H9 (cell line): ENCODE measurements at regions not wholly inside any gene's neighbourhood (a gene's known extent, or its start where the extent isn't known, plus 50 kb on each side); places are given as distances from the start of the nearest gene placed in this dataset.

ENCODE experiments used
- DNase-seq: peaks from one replicate; pipeline ENCODE4 v3.0.0-alpha.2; 2017
- H2AFZ ChIP-seq: one replicate; pipeline ENCODE4 v1.6.1; 2013; ENCODE audit warnings: mild to moderate bottlenecking, low read length, control low read depth, moderate library complexity
- H2AK5ac ChIP-seq: 2 replicates; pipeline ENCODE4 v1.6.1; 2013; ENCODE audit warnings: low read length, control low read depth, mixed read lengths; ENCODE audit not compliant: insufficient read length
- H2BK120ac ChIP-seq: one replicate; pipeline ENCODE4 v1.6.1; 2013; ENCODE audit warnings: low read depth, mild to moderate bottlenecking, low read length, control low read depth, inconsistent platforms; ENCODE audit not compliant: poor library complexity, severe bottlenecking
- H2BK12ac ChIP-seq: 2 replicates; pipeline ENCODE4 v1.6.1; 2013; ENCODE audit warnings: low read length, control low read depth, mixed read lengths, low read depth; ENCODE audit not compliant: insufficient read length
- H2BK15ac ChIP-seq: 2 replicates; pipeline ENCODE4 v1.6.1; 2013; ENCODE audit warnings: low read depth, low read length, control low read depth
- H2BK20ac ChIP-seq: one replicate; pipeline ENCODE4 v1.6.1; 2013; ENCODE audit warnings: low read depth, mild to moderate bottlenecking, low read length, control low read depth, inconsistent platforms; ENCODE audit not compliant: poor library complexity, severe bottlenecking
- H2BK5ac ChIP-seq: 2 replicates; pipeline ENCODE4 v1.6.1; 2013; ENCODE audit warnings: low read length, control low read depth, mixed read lengths; ENCODE audit not compliant: insufficient read length
- H3K14ac ChIP-seq: 2 replicates; pipeline ENCODE4 v1.6.1; 2013; ENCODE audit warnings: low read length, control low read depth; ENCODE audit not compliant: insufficient read depth
- H3K18ac ChIP-seq: 2 replicates; pipeline ENCODE4 v1.6.1; 2013; ENCODE audit warnings: low read depth, mild to moderate bottlenecking, mixed read lengths, low read length, control low read depth; ENCODE audit not compliant: insufficient read length
- H3K23ac ChIP-seq: 2 replicates; pipeline ENCODE4 v1.6.1; 2013; ENCODE audit warnings: low read length, control low read depth, mixed read lengths, low read depth; ENCODE audit not compliant: insufficient read length
- H3K23me2 ChIP-seq: 2 replicates; pipeline ENCODE4 v1.6.1; 2013; ENCODE audit warnings: low read depth, mild to moderate bottlenecking, mixed read lengths, low read length, control low read depth; ENCODE audit not compliant: insufficient read length, poor library complexity, severe bottlenecking
- H3K27ac ChIP-seq: 2 replicates; pipeline ENCODE4 v1.5.1; 2013; ENCODE audit warnings: low read length, control low read depth, mixed read lengths, low read depth; ENCODE audit not compliant: insufficient read length
- H3K27me3 ChIP-seq: 2 replicates; pipeline ENCODE4 v1.6.1; 2013; ENCODE audit warnings: low read length, control low read depth, inconsistent platforms; ENCODE audit not compliant: insufficient read depth
- H3K4ac ChIP-seq: 2 replicates; pipeline ENCODE4 v1.6.1; 2013; ENCODE audit warnings: low read depth, mild to moderate bottlenecking, control low read depth, inconsistent platforms, low read length, moderate library complexity
- H3K4me1 ChIP-seq: 2 replicates; pipeline ENCODE4 v1.6.1; 2013; ENCODE audit warnings: low read length, control low read depth, inconsistent platforms; ENCODE audit not compliant: insufficient read depth
- H3K4me2 ChIP-seq: 2 replicates; pipeline ENCODE4 v1.6.1; 2013; ENCODE audit warnings: low read length, control low read depth, mixed read lengths; ENCODE audit not compliant: insufficient read length, insufficient read depth
- H3K56ac ChIP-seq: 2 replicates; pipeline ENCODE4 v1.6.1; 2013; ENCODE audit warnings: low read depth, mild to moderate bottlenecking, mixed read lengths, low read length, control low read depth; ENCODE audit not compliant: insufficient read length
- H3K79me1 ChIP-seq: 2 replicates; pipeline ENCODE4 v1.6.1; 2013; ENCODE audit warnings: low read depth, mild to moderate bottlenecking, moderate library complexity, low read length, control low read depth, inconsistent platforms; ENCODE audit not compliant: insufficient read depth, poor library complexity, severe bottlenecking
- H3K79me2 ChIP-seq: 2 replicates; pipeline ENCODE4 v1.6.1; 2013; ENCODE audit warnings: low read length, control low read depth, inconsistent platforms; ENCODE audit not compliant: insufficient read depth
- H3K9ac ChIP-seq: 2 replicates; pipeline ENCODE4 v1.6.1; 2013; ENCODE audit warnings: low read length, control low read depth, mixed read lengths; ENCODE audit not compliant: insufficient read length; ENCODE audit errors: extremely low read depth
- H3K9me3 ChIP-seq: one replicate; pipeline ENCODE4 v1.6.1; 2013; ENCODE audit warnings: low read depth, low read length, inconsistent platforms; ENCODE audit not compliant: control insufficient read depth
- H3T11ph ChIP-seq: one replicate; pipeline ENCODE4 v1.6.1; 2013; ENCODE audit warnings: mild to moderate bottlenecking, low read length, control low read depth, inconsistent platforms
- H4K20me1 ChIP-seq: one replicate; pipeline ENCODE4 v1.6.1; 2013; ENCODE audit not compliant: control insufficient read depth, insufficient read length, insufficient read depth
- H4K5ac ChIP-seq: 2 replicates; pipeline ENCODE4 v1.6.1; 2013; ENCODE audit warnings: low read depth, mild to moderate bottlenecking, mixed read lengths, low read length, control low read depth; ENCODE audit not compliant: insufficient read length
- H4K8ac ChIP-seq: replicated peaks from 2 replicates; pipeline ENCODE4 v1.6.1; 2013; ENCODE audit warnings: low read length, control low read depth, mixed read lengths, low read depth; ENCODE audit not compliant: insufficient read length
- H4K91ac ChIP-seq: 2 replicates; pipeline ENCODE4 v1.6.1; 2013; ENCODE audit warnings: low read depth, mild to moderate bottlenecking, moderate library complexity, mixed read lengths, low read length, control low read depth; ENCODE audit not compliant: insufficient read length
- H3K27ac Mint-ChIP-seq, 3 experiments: 2 replicates in 2 of 3; 3 replicates in 1 of 3; pipeline ENCODE4 v1.8.0; 2020 to 2021; ENCODE audit warnings: mixed read lengths in 3 of 3, mild to moderate bottlenecking in 1 of 3, moderate library complexity in 1 of 3
- H3K27me3 Mint-ChIP-seq: 2 replicates; pipeline ENCODE4 v1.8.0; 2021; ENCODE audit warnings: low read depth, mild to moderate bottlenecking, moderate library complexity, mixed read lengths
- H3K36me3 Mint-ChIP-seq, 3 experiments: 2 replicates in 2 of 3; 3 replicates in 1 of 3; pipeline ENCODE4 v1.8.0; 2020 to 2021; ENCODE audit warnings: low read depth in 3 of 3, mixed read lengths in 3 of 3; ENCODE audit not compliant: insufficient read depth in 1 of 3
- H3K4me1 Mint-ChIP-seq, 2 experiments: 2 replicates each; pipeline ENCODE4 v1.8.0; 2020; ENCODE audit warnings: mixed read lengths in 2 of 2
- H3K4me3 Mint-ChIP-seq, 2 experiments: 2 replicates in 1 of 2; 3 replicates in 1 of 2; pipeline ENCODE4 v1.8.0; 2020 to 2021; ENCODE audit warnings: mild to moderate bottlenecking in 2 of 2, mixed read lengths in 2 of 2, moderate library complexity in 1 of 2
- H3K9me3 Mint-ChIP-seq, 2 experiments: 2 replicates in 1 of 2; 3 replicates in 1 of 2; pipeline ENCODE4 v1.8.0; 2020; ENCODE audit warnings: mild to moderate bottlenecking in 2 of 2, mixed read lengths in 2 of 2, moderate library complexity in 1 of 2
- WGBS: extraction: QIAGEN DNeasy Blood & Tissue Kit; methylation state at CpG from one replicate; pipeline ENCODE4 v1.1.7; 2013; ENCODE audit warnings: missing lambda C conversion rate, low lambda C conversion rate, mixed read lengths; ENCODE audit not compliant: insufficient read length; ENCODE audit errors: extremely low coverage; 5-methylcytosine and 5-hydroxymethylcytosine counted together
- TF ChIP-seq, protein P1 (sequence below): fragments of 200-600 bp; sonication (generic); conservative IDR thresholded peaks from 3 replicates; pipeline ENCODE4 v1.8.0; 2021; ENCODE audit warnings: antibody characterized with exemption, mild to moderate bottlenecking

DNA sequence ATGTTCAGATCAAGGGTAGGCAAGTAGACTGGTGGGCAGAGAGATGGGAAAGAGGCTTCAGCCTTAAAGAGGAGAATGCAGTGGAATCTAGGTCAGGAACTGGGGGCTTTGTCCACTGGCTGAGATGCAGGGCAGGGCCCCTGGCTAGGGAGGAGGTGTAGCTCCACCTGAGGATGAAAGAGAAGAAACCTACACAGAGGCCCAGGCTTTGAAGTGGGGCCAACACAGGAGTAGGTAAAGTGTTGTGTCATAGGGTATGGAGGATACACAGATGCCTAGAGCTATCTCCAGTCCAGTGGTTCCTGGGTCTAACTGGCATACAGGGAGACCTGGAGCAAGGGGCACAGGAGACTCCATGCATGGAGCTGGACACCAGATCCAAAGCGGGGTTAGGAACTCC is 73.5 kb downstream of the RASSF10 start:
- no peaks in the 10 kb centered on the region for H3K79me1 ChIP-seq
- no peak overlapping the region for H3K27ac ChIP-seq
- Mint-ChIP-seq H3K4me3 (no peak overlapping the region), H3K9me3 (peaks cover 0 to 2% of the 10 kb centered on the region in 2 experiments; a peak in 4 of 5 replicates), H3K4me1 (no peaks in the 10 kb centered on the region), H3K36me3 (no peaks in the 10 kb centered on the region; a peak in 1 of 7 replicates), H3K27ac (no peak overlapping the region; a peak in 1 of 7 replicates), H3K27me3 (peaks cover 30% of the 10 kb centered on the region)
- no peaks in the 10 kb centered on the region for H3K4me1 ChIP-seq
- no peak overlapping the region for H3K4me2 ChIP-seq
- H2BK5ac ChIP-seq: no peak overlapping the region
- H2BK20ac ChIP-seq: no peak overlapping the region
- H2BK120ac ChIP-seq: no peak overlapping the region
- H4K8ac ChIP-seq: no peak overlapping the region
- no peak overlapping the region for H3K56ac ChIP-seq
- H4K91ac ChIP-seq: no peak overlapping the region
- WGBS: no CpG with 5 or more reads among the region's 1 CpG
- no peak overlapping the region for H3K9ac ChIP-seq
- no peak overlapping the region for H3K18ac ChIP-seq
- no peak overlapping the region for H3K14ac ChIP-seq
- no peaks in the 10 kb centered on the region; the same call in 1 of the 2 replicates for H3K27me3 ChIP-seq
- no peaks in the 10 kb centered on the region for H4K20me1 ChIP-seq
- no peak for DNase-seq
- H3K4ac ChIP-seq: no peak overlapping the region
- H3K9me3 ChIP-seq: no peaks in the 10 kb centered on the region
- TF ChIP-seq, protein P1, sequence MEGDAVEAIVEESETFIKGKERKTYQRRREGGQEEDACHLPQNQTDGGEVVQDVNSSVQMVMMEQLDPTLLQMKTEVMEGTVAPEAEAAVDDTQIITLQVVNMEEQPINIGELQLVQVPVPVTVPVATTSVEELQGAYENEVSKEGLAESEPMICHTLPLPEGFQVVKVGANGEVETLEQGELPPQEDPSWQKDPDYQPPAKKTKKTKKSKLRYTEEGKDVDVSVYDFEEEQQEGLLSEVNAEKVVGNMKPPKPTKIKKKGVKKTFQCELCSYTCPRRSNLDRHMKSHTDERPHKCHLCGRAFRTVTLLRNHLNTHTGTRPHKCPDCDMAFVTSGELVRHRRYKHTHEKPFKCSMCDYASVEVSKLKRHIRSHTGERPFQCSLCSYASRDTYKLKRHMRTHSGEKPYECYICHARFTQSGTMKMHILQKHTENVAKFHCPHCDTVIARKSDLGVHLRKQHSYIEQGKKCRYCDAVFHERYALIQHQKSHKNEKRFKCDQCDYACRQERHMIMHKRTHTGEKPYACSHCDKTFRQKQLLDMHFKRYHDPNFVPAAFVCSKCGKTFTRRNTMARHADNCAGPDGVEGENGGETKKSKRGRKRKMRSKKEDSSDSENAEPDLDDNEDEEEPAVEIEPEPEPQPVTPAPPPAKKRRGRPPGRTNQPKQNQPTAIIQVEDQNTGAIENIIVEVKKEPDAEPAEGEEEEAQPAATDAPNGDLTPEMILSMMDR: no peak
- no peak overlapping the region for H2BK15ac ChIP-seq
- no peak overlapping the region for H3T11ph ChIP-seq
- no peaks in the 10 kb centered on the region for H3K23me2 ChIP-seq
- H3K79me2 ChIP-seq: no peaks in the 10 kb centered on the region
- no peak overlapping the region for H2BK12ac ChIP-seq
- no peak overlapping the region for H2AK5ac ChIP-seq
- H4K5ac ChIP-seq: no peak overlapping the region
- H2AFZ ChIP-seq: no peak overlapping the region
- no peak overlapping the region for H3K23ac ChIP-seq
